22Rv1 (cell line): ENCODE measurements at regions not wholly inside any gene's neighbourhood (a gene's known extent, or its start where the extent isn't known, plus 50 kb on each side); places are given as distances from the start of the nearest gene placed in this dataset.

Experiments
- ZFX ChIP-seq: fragments of 450-650 bp; IDR thresholded peaks from 2 replicates; pipeline ENCODE4 v1.6.1; 2017; ENCODE audit warnings: antibody characterized with exemption, borderline replicate concordance
- TF ChIP-seq, protein P1 (sequence below): fragments of 450-650 bp; IDR thresholded peaks from 2 replicates; pipeline ENCODE4 v1.5.1; 2017; ENCODE audit warnings: mild to moderate bottlenecking

DNA sequence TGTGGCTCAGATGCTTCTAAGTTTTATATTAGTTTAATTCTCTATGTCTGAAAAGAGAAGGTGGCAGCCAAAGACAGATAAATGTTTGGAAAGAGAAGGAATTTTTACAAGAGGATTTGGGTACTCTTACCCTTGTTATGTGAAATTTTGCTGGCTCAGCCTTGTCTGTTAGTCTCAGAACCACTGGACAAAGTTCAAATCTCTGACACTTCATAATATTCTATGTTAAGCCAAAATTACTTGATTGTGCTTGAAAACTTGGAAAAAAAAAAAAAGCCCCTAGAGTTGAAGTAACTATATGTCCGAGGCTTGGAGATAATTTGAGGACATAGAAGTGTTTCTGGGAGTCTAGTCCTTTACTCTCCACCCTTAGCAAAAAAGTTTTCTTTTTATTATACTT is 1079.3 kb upstream of the LRRTM3 start:
- TF ChIP-seq, protein P1, sequence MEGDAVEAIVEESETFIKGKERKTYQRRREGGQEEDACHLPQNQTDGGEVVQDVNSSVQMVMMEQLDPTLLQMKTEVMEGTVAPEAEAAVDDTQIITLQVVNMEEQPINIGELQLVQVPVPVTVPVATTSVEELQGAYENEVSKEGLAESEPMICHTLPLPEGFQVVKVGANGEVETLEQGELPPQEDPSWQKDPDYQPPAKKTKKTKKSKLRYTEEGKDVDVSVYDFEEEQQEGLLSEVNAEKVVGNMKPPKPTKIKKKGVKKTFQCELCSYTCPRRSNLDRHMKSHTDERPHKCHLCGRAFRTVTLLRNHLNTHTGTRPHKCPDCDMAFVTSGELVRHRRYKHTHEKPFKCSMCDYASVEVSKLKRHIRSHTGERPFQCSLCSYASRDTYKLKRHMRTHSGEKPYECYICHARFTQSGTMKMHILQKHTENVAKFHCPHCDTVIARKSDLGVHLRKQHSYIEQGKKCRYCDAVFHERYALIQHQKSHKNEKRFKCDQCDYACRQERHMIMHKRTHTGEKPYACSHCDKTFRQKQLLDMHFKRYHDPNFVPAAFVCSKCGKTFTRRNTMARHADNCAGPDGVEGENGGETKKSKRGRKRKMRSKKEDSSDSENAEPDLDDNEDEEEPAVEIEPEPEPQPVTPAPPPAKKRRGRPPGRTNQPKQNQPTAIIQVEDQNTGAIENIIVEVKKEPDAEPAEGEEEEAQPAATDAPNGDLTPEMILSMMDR, result no peak
- TF ChIP-seq ZFX, result no peak
